ENCODE measurements at regions not wholly inside any gene's neighbourhood (a gene's known extent, or its start where the extent isn't known, plus 50 kb on each side); places are given as distances from the start of the nearest gene placed in this dataset.

GRCh38 chr10:35723992-35724391, 81.9 kb upstream of the FZD8 start:
- no peak overlapping the region for H3K4me3 ChIP-seq (ENCODE audit: low read depth, low read length)
- no peak for TF ChIP-seq CTCF (conservative IDR thresholded peaks at IDR 0.05; ENCODE audit: low read depth, low read length)
- DNase-seq (ENCODE audit: low read depth): no peak

GRCh38 chr10:35723059-35723458, 81.0 kb upstream of the FZD8 start:
- TF ChIP-seq CTCF (conservative IDR thresholded peaks at IDR 0.05; ENCODE audit: low read depth, low read length): no peak
- DNase-seq (ENCODE audit: low read depth): no peak
- H3K4me3 ChIP-seq (ENCODE audit: low read depth, low read length): no peak overlapping the region

GRCh38 chr10:35722636-35723035, 80.5 kb upstream of the FZD8 start:
- H3K4me3 ChIP-seq (ENCODE audit: low read depth, low read length): no peak overlapping the region
- TF ChIP-seq CTCF (conservative IDR thresholded peaks at IDR 0.05; ENCODE audit: low read depth, low read length): no peak
- DNase-seq (ENCODE audit: low read depth): no peak

DNA sequence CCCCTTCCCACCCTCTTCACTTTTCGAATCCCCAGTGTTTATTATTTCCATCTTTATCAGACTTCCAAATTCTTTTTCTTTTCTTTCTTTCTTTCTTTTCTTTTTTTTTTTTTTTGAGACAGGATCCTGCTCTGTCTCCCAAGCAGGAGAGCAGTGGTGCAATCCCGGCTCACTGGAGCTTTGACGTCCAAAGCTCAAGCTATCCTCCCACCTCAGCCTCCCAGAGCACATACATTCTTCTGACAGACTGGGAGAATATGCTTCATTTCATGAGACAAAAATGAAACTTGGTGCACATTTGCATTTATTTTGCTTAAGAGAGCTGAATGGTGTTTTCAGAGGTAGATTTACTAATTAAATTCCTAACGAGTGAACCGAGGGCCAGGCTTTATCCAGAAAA, 80.1 kb upstream of the FZD8 start:
- DNase-seq (ENCODE audit: low read depth): no peak
- H3K4me3 ChIP-seq (ENCODE audit: low read depth, low read length): no peak overlapping the region
- TF ChIP-seq CTCF (conservative IDR thresholded peaks at IDR 0.05; ENCODE audit: low read depth, low read length): no peak

DNA sequence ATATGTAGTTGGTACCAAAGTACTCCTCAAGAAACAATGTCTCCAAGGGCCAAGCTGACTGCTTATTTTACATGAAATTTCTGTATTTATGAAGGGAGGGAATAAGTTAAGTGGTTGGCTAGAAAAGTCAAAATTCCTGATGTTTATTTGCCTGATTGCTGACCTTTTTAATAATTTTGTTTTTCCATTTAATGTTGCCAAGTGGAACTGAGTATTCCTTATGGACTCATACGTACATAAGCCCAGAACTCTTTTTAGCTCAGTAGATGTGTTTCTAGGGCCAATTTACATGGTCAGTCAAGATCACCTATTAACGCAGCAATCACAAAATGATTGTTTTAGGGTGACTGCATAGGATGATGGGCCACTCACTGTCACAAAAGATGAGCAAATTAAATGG, 78.3 kb upstream of the FZD8 start:
- no peak for TF ChIP-seq CTCF (conservative IDR thresholded peaks at IDR 0.05; ENCODE audit: low read depth, low read length)
- DNase-seq (ENCODE audit: low read depth): no peak
- H3K4me3 ChIP-seq (ENCODE audit: low read depth, low read length): no peak overlapping the region

DNA sequence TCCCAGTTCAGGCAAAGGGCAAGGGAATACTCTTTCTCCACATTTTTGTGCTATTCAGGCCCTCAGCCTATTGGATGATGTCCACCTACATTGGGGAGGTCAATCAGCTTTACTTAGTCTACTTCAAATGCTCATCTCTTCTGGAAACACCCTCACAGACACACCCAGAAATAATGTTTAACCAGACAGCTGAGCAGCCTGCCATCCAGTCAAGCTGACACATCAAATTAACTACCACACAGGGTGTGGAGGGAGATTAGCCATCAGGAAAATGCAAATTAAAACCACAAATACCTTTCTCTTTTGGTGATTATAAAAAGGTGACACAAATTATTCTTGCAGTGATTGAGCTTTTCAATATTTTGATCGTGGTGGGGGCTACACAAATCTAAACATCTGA, 74.7 kb upstream of the FZD8 start:
- DNase-seq (ENCODE audit: low read depth): peak; percentile 56
- TF ChIP-seq CTCF (conservative IDR thresholded peaks at IDR 0.05; ENCODE audit: low read depth, low read length): no peak
- no peak overlapping the region for H3K4me3 ChIP-seq (ENCODE audit: low read depth, low read length)

DNA sequence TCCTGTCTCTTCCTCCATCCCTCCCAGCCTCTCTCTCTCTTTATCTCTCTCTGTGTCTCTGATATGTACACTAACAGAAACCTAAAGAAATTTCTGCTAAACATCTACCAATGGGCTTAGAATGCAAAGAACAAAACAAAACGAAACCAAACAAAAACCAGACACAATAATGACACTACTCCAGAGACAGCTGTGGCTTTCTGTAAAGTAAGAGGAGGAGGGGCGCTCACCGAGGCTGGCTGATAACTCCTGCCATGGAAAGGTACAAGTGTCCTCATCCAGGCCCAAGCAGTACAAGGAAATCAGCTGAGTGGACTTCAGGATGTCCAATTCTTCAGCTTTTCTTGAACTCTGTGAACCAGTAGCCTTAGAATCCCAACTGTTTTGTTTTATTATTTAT, 70.4 kb upstream of the FZD8 start:
- no peak overlapping the region for H3K4me3 ChIP-seq (ENCODE audit: low read depth, low read length)
- no peak for DNase-seq (ENCODE audit: low read depth)
- TF ChIP-seq CTCF (conservative IDR thresholded peaks at IDR 0.05; ENCODE audit: low read depth, low read length): no peak
